ENCODE measurements at regions not wholly inside any gene's neighbourhood (a gene's known extent, or its start where the extent isn't known, plus 50 kb on each side); places are given as distances from the start of the nearest gene placed in this dataset.

DNA sequence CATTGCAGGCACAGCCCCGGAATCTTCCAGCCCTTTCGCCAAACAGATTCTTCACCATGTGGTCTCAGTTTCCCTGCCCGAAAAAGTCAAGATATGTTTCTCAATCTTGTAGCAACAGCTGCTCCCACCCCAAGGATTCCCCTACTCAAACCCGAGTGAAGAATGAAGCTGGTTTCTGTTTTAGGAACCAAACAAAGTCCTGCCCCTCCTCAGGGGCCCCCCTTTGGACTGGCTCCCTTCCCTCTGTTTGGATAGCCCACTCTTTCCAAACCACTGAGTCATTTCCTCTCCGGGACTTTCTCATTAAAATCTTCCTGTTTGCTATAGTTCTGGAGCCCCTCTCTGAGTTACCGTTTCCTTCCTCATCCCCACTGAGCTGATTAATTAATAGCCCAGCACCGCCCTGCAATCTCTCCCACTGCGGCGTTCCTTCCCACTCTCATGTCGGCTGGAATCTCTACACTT, 100.9 kb downstream of the TSEN15 start:
- TF ChIP-seq, protein P1, sequence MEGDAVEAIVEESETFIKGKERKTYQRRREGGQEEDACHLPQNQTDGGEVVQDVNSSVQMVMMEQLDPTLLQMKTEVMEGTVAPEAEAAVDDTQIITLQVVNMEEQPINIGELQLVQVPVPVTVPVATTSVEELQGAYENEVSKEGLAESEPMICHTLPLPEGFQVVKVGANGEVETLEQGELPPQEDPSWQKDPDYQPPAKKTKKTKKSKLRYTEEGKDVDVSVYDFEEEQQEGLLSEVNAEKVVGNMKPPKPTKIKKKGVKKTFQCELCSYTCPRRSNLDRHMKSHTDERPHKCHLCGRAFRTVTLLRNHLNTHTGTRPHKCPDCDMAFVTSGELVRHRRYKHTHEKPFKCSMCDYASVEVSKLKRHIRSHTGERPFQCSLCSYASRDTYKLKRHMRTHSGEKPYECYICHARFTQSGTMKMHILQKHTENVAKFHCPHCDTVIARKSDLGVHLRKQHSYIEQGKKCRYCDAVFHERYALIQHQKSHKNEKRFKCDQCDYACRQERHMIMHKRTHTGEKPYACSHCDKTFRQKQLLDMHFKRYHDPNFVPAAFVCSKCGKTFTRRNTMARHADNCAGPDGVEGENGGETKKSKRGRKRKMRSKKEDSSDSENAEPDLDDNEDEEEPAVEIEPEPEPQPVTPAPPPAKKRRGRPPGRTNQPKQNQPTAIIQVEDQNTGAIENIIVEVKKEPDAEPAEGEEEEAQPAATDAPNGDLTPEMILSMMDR (IDR thresholded peaks at IDR 0.05) = no peak
- TF ChIP-seq CHD4 (IDR thresholded peaks at IDR 0.05; ENCODE audit: borderline replicate concordance) (no peak), POLR2A (IDR thresholded peaks at IDR 0.05; ENCODE audit: low read length) (no peak), CBX2 (IDR thresholded peaks at IDR 0.05; ENCODE audit: borderline replicate concordance, low read depth) (no peak), NR3C1 (IDR thresholded peaks at IDR 0.05) (no peak), PHF8 (IDR thresholded peaks at IDR 0.05; ENCODE audit: borderline replicate concordance, low read depth) (no peak), RFX5 (IDR thresholded peaks at IDR 0.05) (no peak), FOXS1 (CRISPR knock-in tag; IDR thresholded peaks at IDR 0.05) (no peak), ESRRA (IDR thresholded peaks at IDR 0.05; ENCODE audit: borderline replicate concordance, low read length) (no peak), FOSB (CRISPR knock-in tag; IDR thresholded peaks at IDR 0.05) (no peak), EP300 (IDR thresholded peaks at IDR 0.05) (no peak)
- TF ChIP-seq, protein P2, sequence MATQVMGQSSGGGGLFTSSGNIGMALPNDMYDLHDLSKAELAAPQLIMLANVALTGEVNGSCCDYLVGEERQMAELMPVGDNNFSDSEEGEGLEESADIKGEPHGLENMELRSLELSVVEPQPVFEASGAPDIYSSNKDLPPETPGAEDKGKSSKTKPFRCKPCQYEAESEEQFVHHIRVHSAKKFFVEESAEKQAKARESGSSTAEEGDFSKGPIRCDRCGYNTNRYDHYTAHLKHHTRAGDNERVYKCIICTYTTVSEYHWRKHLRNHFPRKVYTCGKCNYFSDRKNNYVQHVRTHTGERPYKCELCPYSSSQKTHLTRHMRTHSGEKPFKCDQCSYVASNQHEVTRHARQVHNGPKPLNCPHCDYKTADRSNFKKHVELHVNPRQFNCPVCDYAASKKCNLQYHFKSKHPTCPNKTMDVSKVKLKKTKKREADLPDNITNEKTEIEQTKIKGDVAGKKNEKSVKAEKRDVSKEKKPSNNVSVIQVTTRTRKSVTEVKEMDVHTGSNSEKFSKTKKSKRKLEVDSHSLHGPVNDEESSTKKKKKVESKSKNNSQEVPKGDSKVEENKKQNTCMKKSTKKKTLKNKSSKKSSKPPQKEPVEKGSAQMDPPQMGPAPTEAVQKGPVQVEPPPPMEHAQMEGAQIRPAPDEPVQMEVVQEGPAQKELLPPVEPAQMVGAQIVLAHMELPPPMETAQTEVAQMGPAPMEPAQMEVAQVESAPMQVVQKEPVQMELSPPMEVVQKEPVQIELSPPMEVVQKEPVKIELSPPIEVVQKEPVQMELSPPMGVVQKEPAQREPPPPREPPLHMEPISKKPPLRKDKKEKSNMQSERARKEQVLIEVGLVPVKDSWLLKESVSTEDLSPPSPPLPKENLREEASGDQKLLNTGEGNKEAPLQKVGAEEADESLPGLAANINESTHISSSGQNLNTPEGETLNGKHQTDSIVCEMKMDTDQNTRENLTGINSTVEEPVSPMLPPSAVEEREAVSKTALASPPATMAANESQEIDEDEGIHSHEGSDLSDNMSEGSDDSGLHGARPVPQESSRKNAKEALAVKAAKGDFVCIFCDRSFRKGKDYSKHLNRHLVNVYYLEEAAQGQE (IDR thresholded peaks at IDR 0.05) = no peak
- TF ChIP-seq, protein P3, sequence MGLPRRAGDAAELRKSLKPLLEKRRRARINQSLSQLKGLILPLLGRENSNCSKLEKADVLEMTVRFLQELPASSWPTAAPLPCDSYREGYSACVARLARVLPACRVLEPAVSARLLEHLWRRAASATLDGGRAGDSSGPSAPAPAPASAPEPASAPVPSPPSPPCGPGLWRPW (IDR thresholded peaks at IDR 0.05) = no peak
- TF ChIP-seq, protein P4, sequence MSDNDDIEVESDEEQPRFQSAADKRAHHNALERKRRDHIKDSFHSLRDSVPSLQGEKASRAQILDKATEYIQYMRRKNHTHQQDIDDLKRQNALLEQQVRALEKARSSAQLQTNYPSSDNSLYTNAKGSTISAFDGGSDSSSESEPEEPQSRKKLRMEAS (IDR thresholded peaks at IDR 0.05) = no peak

Measured in A549 (cell line).